Eye (tissue), 1 donor: ENCODE measurements at regions not wholly inside any gene's neighbourhood (a gene's known extent, or its start where the extent isn't known, plus 50 kb on each side); places are given as distances from the start of the nearest gene placed in this dataset.
"Not testable (repeated sequence)": the region's sequence is repeated elsewhere in the genome, so short reads cannot be mapped to it uniquely, and the experiment has no call there.

ENCODE experiments used
- DNase-seq: peaks from one replicate; pipeline ENCODE4 v3.0.0-alpha.2; 2015

GRCh38 chr5:8491254-8491653 is 622.3 kb downstream of the MTRR start:
- no peak for DNase-seq

DNA sequence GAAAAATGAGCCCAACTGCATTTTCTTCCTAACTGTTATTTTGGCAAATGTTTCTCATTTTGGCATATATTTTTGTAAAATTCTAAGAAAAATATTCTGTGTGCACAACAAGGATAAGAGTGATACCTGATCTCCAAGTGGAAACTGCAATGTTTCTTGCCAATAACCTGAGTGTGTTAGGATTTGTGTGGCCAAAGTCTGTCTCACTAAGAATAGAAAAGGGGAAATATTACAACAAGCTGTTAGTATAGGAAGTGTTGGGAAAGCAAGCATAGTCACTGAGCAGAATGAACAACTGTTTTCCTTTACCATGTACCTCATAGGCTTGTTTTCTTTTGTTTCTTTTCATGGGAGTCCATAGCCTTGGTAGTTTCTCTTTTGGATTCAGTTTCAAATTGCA is 624.2 kb downstream of the MTRR start:
- DNase-seq: no peak

DNA sequence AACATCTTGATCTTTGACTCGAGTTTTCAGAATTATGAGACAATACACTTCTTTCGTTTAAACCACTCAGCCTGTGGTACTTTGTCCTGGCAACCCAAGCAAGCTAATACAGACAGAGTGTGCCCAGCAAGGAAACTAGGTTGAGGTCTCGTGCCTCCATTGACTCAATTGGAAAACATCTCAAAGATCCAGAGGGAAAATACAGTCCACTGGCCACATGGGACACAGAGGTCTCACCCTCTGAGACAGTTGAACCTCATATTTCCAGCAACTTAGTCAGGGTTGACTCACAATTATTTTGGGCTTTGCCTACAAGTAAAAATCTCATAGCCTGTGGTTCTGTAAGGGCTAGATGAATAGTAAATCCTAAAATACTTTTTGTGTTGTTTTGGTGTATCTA is 631.5 kb downstream of the MTRR start:
- no peak for DNase-seq

- no peak for DNase-seq
These were observed 636.2 kb downstream of the MTRR start for GRCh38 chr5:8505196-8505595.

DNA sequence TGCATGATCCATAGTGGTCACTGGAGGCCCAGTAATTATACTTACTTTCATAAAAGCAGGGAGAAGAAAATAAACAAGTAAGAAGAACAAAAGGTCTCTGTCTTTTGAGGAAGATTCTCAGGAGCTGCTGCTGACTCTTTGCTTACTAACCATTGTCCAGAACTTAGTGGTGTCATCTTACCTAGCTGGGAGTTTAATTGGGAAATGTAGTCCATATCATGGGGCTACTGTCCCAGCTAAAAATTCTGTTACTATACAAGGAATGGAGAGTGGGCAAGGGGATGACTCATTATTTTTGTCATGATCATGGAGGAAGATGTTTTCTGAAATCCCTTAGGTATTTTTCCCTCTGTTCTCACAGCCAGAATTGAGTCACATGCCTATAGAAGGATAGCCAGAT is 639.3 kb downstream of the MTRR start:
- DNase-seq: no peak

DNA sequence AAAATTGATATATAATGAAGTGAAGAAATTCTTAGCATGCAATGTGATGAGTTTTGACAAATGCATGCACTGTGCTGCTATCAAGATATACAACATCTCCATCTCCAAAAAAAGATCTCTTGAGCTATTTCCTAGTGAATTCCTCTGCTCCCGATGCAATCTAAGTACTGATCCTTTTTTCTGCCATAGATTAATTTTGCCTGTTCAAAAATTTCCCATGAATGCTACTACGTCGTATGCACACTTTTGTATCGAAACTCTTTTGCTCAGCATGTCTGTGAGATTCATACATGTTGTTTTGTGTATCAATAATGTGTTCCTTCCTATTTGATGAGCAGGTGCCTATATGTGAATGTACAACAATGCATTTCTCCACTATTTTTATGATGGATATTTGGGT is 647.4 kb downstream of the MTRR start:
- no peak for DNase-seq

DNA sequence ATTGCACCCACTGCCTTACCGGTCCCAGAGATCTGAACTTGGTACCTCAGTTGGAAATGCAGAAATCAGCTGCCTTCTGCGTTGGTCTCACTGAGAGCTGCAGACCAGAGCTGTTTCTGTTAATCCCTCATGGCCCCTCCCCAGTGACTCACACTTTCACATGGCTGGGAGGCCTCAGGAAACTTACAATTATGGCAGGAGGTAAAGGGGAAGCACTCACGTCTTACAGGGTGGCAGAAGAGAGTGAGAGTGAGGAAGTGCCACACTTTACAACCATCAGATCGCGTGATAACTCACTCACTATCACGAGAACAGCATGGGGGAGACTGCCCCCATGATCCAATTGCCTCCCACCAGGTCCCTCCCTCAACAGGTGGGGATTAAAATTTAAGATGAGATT is 648.5 kb downstream of the MTRR start:
- DNase-seq: no peak

DNA sequence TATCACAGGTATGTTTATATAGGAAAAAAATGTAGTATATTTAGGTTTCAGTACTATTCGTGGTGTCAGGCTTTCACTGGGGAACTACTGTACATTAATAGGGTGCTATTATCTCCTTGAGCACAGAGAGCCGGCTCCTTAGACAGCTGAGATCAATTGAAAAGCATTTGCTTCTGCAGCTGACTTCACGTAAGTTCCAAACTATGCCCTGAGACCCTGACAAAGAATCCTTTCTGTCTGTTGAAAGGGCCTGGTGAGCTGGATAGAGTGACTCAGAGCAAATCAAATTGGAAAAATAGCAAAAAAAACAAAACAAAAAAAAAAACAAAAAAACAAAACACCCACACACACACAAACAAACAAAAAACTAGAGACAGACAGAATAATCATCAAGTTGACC is 652.0 kb downstream of the MTRR start:
- DNase-seq: no peak

DNA sequence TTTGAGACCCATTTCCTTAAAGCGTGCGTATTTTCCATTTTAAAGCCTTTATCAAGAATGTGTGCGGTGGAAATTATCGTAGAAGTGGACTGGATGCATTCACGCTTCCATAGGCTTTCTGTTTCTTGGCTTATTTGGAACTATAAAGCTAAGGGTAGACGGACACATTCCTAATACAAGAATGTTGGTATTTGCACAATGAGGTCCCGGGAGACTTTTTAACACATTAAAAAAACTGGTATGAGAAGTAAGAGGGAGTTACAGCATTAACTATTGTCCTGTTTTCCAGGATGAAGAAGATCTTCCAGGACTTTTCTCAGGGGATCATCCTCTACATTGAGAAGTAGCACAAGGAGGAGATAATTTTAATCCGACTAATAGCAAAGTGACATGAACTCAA is 653.0 kb downstream of the MTRR start:
- no peak for DNase-seq

GRCh38 chr5:8522646-8523045 is 653.7 kb downstream of the MTRR start:
- no peak for DNase-seq

DNA sequence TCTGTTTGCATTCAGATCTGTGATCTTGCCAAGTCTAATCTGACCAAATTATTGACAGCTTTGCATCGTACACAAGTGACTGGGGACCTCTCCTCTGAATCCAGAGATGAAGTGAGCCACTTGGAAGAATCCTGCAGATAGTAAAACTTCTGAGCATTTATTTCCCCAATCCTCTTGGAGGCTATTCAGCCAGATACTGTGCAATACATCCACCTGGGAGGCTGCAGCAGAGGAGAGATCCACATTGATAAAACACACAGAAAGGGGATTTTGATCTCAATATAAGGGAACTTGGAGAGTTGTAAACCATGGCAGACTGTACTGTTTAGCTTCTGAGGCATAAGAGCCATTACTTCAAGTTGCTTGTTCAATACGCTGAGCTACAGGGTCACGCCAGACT is 654.6 kb downstream of the MTRR start:
- no peak for DNase-seq

- DNase-seq: no peak
These were observed 656.9 kb downstream of the MTRR start for GRCh38 chr5:8525819-8526218.

DNA sequence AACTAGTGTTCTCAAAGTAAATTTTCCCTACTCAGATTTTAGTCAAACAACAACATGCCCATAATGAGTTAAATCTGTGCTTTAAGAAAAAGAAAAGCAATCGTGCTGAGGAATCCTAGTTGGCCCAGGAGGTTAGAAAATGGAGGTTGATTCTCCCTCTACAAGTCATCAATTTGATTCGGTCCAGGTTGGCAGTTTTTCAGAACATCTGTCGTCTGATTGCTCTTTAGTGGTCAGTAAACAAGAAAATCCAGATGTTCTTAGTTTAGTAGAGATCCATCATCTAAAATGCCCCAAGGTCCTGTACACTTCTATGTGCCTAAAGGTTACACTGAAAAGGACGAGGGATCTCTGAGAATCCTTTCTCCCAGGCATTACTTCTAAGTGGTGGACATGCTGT is 659.2 kb downstream of the MTRR start:
- no peak for DNase-seq

GRCh38 chr5:8538821-8539220 is 669.9 kb downstream of the MTRR start:
- no peak for DNase-seq

- DNase-seq: no peak
These were observed 671.4 kb downstream of the MTRR start for GRCh38 chr5:8540317-8540716.

GRCh38 chr5:8550921-8551320 is 682.0 kb downstream of the MTRR start:
- DNase-seq: no peak

- no peak for DNase-seq
These were observed 684.4 kb downstream of the MTRR start for GRCh38 chr5:8553364-8553763.

DNA sequence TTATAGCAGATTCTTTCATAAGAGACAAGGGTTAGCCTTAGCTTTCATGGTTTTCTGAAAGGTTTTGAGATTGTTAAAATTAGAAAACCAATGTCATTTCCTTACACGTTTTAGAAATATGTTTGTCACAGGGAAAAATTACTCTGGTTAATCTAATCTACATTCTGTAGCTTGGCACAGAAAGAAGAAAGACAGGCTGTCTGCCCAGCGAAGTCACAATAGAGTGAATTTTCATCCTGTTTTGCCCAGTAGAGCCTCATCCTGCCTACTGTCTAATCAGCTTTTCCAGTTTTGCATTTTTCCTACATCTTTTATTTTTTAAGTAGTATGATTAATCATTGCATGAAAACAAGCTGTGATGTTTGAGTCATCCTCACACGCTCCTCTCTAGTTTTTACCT is 688.8 kb downstream of the MTRR start:
- no peak for DNase-seq

GRCh38 chr5:8560776-8561175 is 691.8 kb downstream of the MTRR start:
- no peak for DNase-seq

- DNase-seq: peak; percentile 17
These were observed 692.4 kb downstream of the MTRR start for GRCh38 chr5:8561224-8561840.

DNA sequence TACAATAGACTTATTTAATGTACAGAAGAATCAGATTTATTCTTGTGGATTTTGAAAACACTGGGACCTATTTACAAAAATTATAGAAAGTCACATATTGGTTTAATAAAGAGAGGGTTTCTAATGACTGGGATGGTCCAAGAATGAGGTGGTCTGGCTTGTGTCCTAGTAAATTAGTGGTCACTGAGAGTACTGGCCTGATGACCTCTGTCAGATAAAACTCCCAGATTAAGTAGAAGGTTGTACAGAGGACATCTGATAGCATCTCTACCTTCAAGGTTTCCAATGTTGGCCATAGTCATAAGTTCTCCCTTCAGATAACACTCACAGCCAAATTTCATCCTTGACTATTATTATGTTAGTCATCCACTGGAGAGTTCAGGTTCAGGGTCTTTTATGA is 692.9 kb downstream of the MTRR start:
- no peak for DNase-seq

GRCh38 chr5:8563540-8563939 is 694.6 kb downstream of the MTRR start:
- not testable (repeated sequence) for DNase-seq

- DNase-seq: no peak
These were observed 699.9 kb downstream of the MTRR start for GRCh38 chr5:8568858-8569257.

GRCh38 chr5:8570528-8570927 is 701.6 kb downstream of the MTRR start:
- DNase-seq: no peak

DNA sequence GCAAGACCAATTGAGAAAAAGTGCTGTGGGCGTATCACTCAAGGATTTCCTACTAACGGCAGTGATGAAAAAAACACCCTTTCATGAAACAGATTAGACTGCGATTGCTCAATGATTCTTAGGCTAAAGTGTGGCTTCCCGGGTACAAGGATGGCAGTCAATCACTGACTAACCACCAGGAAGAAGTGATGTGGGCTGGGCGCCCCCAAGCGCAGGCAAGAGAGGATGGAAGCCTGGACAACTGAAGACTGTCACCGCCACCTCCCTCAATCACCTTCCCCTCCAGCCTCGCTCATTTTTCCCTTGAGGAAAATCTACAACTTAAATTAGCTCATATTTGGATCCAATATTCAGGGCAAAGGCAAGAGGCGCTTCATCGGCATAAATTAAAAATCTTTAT is 707.2 kb downstream of the MTRR start:
- DNase-seq: no peak

DNA sequence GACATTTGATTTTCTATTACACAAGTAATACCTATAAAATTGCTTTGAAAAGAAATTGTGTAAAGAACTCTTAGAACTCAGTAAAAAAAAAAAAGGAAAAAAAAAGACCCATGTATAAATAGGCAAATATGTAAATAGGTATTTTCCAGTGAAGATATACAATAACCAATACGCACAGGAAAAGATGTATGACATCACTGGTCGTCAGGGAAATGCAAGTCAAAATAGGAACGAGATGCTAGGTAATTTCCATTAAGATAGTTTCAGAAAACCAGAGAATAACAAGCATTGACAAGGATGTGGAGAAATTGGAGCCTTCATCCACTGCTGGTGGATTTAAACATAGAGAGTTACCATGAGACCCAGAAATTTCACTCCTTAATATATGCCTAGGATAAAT is 708.8 kb downstream of the MTRR start:
- DNase-seq: no peak
